DMS114 treated with DMSO at 0.1 percent for 48 hours (cell line): ENCODE measurements at regions not wholly inside any gene's neighbourhood (a gene's known extent, or its start where the extent isn't known, plus 50 kb on each side); places are given as distances from the start of the nearest gene placed in this dataset.

Experiments used
- DNase-seq: peaks from one replicate; lab custom pipeline; 2025; ENCODE audit not compliant: unreplicated experiment; lab: John Stamatoyannopoulos, UW

GRCh38 chr16:52597073-52597771 lies 50.3 kb upstream of the TOX3 start:
- DNase-seq: no peak
